ENCODE measurements at regions not wholly inside any gene's neighbourhood (a gene's known extent, or its start where the extent isn't known, plus 50 kb on each side); places are given as distances from the start of the nearest gene placed in this dataset.

DNA sequence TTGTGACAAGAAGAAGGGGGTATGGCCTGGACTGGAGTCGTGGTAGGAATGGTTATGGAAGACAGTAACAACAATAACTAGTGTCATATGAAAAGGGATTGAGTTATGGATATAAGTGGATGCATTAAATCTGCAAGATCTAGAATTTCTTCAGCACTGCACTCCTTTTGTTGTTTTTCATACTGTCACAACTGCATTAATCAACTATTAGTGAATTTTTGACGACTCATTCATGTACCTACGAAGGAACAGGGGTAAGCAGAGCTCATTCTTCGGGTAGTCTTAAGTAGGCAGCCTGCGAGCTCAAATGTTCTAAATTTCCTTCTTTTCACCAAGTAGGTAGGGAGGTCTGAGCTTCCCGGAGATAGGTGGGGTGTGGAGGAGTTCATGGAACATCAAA, 109.7 kb upstream of the UPP2 start:
- no peaks in the 10 kb centered on the region for H3K9me3 ChIP-seq
- ATAC-seq (no peak), DNase-seq (no peak)
- no peaks in the 10 kb centered on the region for H3K4me1 ChIP-seq
- TF ChIP-seq POLR2A (IDR thresholded peaks at IDR 0.05) = no peak
- no peak for TF ChIP-seq CTCF (IDR thresholded peaks at IDR 0.05 in 4 of 5, conservative IDR thresholded peaks at IDR 0.05 in 1 of 5)
- H3K27ac ChIP-seq = no peak overlapping the region
- in situ Hi-C loops (cut with MboI; ENCODE audit: low sequenced_read_pairs in 4 of 4) (no loop called here), intact Hi-C loops (cut with DNase I; ENCODE audit: low total_unique reads) (no loop called here)
- H3K36me3 ChIP-seq = no peaks in the 10 kb centered on the region
- no peak overlapping the region for H3K4me3 ChIP-seq
- H3K27me3 ChIP-seq = no peaks in the 10 kb centered on the region

GRCh38 chr2:157990173-157990572, 111.5 kb upstream of the UPP2 start:
- no peak overlapping the region for H3K27ac ChIP-seq
- H3K4me1 ChIP-seq = no peaks in the 10 kb centered on the region
- in situ Hi-C loops (cut with MboI; ENCODE audit: low sequenced_read_pairs in 4 of 4) (no loop called here), intact Hi-C loops (cut with DNase I; ENCODE audit: low total_unique reads) (no loop called here)
- no peak overlapping the region for H3K4me3 ChIP-seq
- DNase-seq = no peak
- H3K27me3 ChIP-seq = no peaks in the 10 kb centered on the region
- TF ChIP-seq POLR2A (IDR thresholded peaks at IDR 0.05) (no peak), CTCF (IDR thresholded peaks at IDR 0.05 in 4 of 5, conservative IDR thresholded peaks at IDR 0.05 in 1 of 5) (no peak)
- ATAC-seq = no peak
- H3K36me3 ChIP-seq = no peaks in the 10 kb centered on the region
- no peaks in the 10 kb centered on the region for H3K9me3 ChIP-seq

DNA sequence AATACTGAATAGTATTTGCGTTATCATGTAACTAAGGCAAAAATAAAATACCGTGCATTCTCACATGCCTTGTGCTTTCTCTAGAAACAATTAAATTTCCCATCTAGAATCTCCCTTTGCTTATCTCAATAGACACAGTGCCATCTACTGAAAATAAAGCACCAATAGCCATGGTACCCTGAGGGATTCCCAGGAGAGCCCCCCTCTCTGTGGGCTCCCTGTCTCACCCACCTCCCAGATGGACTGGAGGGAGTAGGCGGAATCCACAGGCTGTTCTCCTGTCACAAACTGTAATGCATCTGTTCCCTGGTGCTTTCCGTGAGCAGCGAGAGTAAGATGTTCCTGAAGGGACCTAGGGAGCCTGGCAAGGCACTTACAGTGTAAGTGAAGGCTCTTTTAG, 112.4 kb upstream of the UPP2 start:
- no peaks in the 10 kb centered on the region for H3K36me3 ChIP-seq

GRCh38 chr2:157986761-157987160, 110.6 kb upstream of the ACVR1 start:
- ATAC-seq = no peak
- H3K27ac ChIP-seq = no peak overlapping the region
- no peak overlapping the region for H3K4me3 ChIP-seq
- intact Hi-C loops (cut with DNase I; ENCODE audit: low total_unique reads) (no loop called here), in situ Hi-C loops (cut with MboI; ENCODE audit: low sequenced_read_pairs in 4 of 4) (no loop called here)
- TF ChIP-seq POLR2A (IDR thresholded peaks at IDR 0.05) (no peak), CTCF (IDR thresholded peaks at IDR 0.05 in 4 of 5, conservative IDR thresholded peaks at IDR 0.05 in 1 of 5) (no peak)
- no peak for DNase-seq
- no peaks in the 10 kb centered on the region for H3K4me1 ChIP-seq
- no peaks in the 10 kb centered on the region for H3K27me3 ChIP-seq
- H3K36me3 ChIP-seq = no peaks in the 10 kb centered on the region
- H3K9me3 ChIP-seq = no peaks in the 10 kb centered on the region

More for the DNA sequence above, 112.4 kb upstream of the UPP2 start:
- no peaks in the 10 kb centered on the region for H3K4me1 ChIP-seq
- H3K9me3 ChIP-seq = no peaks in the 10 kb centered on the region
- ATAC-seq (no peak), DNase-seq (no peak)
- no peak overlapping the region for H3K27ac ChIP-seq
- TF ChIP-seq CTCF (IDR thresholded peaks at IDR 0.05 in 4 of 5, conservative IDR thresholded peaks at IDR 0.05 in 1 of 5) = no peak
- no peak for TF ChIP-seq POLR2A (IDR thresholded peaks at IDR 0.05)
- no peak overlapping the region for H3K4me3 ChIP-seq
- no peaks in the 10 kb centered on the region for H3K27me3 ChIP-seq
- in situ Hi-C loops (cut with MboI; ENCODE audit: low sequenced_read_pairs in 4 of 4) = no loop called here
- intact Hi-C loops (cut with DNase I; ENCODE audit: low total_unique reads) = no loop called here

DNA sequence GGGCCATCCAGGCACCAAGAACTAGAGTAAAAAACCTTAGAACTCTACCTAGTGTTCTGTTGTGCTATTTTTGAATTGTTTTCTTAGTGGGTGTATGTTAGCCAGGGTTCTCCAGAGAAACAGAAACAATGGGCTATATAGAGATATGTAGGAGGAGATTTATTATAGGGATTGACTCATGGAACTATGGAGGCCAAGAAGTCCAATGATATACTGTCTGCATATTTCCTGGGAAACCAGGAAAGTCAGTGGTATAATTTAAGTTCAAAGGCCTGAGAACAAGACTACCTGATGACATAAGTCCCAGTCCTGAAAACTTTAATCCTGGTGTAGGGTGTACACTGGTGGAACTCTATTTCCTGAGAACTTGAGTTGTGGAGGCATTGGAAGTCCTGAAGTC, 108.7 kb upstream of the ACVR1 start:
- H3K27ac ChIP-seq = no peak overlapping the region
- DNase-seq (no peak), ATAC-seq (no peak)
- H3K36me3 ChIP-seq = no peaks in the 10 kb centered on the region
- no peaks in the 10 kb centered on the region for H3K9me3 ChIP-seq
- no peak for TF ChIP-seq CTCF (IDR thresholded peaks at IDR 0.05 in 4 of 5, conservative IDR thresholded peaks at IDR 0.05 in 1 of 5)
- TF ChIP-seq POLR2A (IDR thresholded peaks at IDR 0.05) = no peak
- in situ Hi-C loops (cut with MboI; ENCODE audit: low sequenced_read_pairs in 4 of 4) (no loop called here), intact Hi-C loops (cut with DNase I; ENCODE audit: low total_unique reads) (no loop called here)
- no peak overlapping the region for H3K4me3 ChIP-seq
- no peaks in the 10 kb centered on the region for H3K27me3 ChIP-seq
- H3K4me1 ChIP-seq = no peaks in the 10 kb centered on the region
